Dedifferentiated amniotic fluid mesenchymal stem cell (primary cell): ENCODE measurements at regions not wholly inside any gene's neighbourhood (a gene's known extent, or its start where the extent isn't known, plus 50 kb on each side); places are given as distances from the start of the nearest gene placed in this dataset.
"Not testable (repeated sequence)": the region's sequence is repeated elsewhere in the genome, so short reads cannot be mapped to it uniquely, and the experiment has no call there.

Experiments
- DNase-seq: peaks from one replicate; pipeline ENCODE4 v3.0.0-alpha.2; 2016; ENCODE audit errors: extremely low spot score

- DNase-seq: not testable (repeated sequence)
Observed at GRCh38 chr9:65395789-65396188, 110.8 kb upstream of the FOXD4L5 start.

DNA sequence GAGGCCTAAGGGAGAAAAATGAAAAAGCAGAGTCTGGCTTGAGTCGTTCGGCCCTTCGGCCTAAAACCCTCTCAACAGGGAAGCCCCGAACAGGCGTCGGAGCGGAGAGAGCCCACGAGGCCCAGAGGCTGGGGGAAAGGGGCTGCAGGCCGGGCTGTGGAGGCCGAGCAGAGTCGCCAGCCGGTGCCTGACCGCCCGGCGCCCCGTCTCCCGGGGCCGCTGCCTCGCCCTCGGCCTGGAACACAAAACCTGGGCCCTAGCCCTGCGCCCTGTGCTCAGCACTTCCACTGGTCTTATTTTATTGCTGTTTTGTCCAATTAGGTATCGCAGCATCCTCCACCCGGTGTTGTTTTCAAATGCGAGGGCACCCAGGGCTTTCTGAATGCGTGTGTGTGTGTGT lies 110.1 kb upstream of the FOXD4L5 start:
- not testable (repeated sequence) for DNase-seq

DNA sequence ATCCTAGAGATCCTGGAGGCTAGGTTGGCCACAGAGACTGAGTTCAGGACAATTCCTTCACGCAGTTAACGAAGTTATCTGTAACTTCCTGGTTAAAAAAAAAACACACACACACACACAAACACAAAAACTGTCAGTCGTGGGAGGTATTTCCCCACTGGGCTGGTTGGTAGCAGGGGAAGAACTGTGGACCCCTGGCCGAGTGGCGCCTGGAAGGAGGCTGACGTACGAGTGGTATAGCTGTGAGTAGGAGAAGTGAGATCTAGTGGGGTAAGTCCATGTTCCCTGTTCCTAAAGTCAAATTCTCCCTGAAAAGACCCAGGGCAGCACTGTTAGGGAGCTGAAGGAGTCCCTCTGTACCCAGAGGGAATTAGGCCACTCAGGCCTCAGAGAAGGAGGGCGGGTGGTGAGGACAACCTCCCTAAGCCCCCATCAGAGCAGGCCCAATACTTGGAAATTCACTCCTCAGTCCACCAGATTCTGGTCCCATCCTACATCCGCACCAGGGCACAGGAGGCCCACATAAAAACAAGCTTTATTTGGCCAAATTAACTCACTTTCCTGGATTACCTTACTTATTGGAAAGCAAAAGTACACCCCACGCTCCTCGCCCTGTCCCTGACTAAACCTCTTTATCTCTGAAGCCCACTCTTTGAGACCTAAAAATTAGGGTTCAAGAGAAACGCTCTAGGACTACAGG lies 108.3 kb upstream of the FOXD4L5 start:
- DNase-seq: not testable (repeated sequence)

GRCh38 chr9:65392611-65393010 lies 107.6 kb upstream of the FOXD4L5 start:
- not testable (repeated sequence) for DNase-seq

GRCh38 chr9:65389710-65390109 lies 104.7 kb upstream of the FOXD4L5 start:
- DNase-seq: not testable (repeated sequence)

DNA sequence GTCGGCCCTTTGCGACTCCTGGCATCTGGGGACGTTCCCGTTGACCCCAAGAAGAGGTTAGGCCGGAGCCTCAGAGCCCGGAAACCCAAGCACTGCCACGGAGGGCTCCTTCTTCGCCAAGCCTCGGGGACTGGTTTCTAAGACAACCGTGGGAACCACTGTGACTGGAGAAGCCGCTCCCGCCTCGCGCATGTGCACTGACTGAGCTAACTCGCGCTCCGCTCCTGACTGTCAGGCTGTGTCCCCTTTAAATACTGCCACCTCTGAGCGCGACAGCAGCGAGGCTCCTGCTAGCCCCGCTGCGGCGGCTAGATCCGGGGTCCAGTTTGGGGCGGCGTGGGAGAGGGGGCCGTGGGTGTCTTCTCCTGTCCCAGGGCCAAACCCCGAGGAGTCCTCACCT lies 104.2 kb upstream of the FOXD4L5 start:
- DNase-seq: not testable (repeated sequence)

- peak; percentile 72 for DNase-seq
Observed at GRCh38 chr9:65386699-65387098, 101.7 kb upstream of the FOXD4L5 start.

DNA sequence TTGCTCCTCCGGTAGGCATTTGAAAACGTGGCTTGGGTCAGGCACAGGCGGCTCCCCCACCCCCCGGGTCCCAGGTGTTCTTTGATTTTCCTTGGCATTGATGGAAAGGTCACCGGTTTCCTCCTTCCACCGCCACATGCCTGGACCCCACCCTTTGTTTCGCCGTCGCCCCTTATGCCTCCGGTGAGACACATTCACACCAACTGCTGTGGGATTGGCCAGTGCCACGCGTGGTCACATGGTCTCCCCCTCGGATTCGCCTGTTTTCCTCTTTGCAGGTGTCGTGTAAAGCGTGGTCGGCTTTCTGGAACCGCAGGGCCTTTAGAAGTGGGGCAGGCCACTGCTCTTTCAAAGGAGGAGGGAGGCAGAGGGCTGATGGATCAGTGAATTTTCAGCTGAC lies 101.2 kb upstream of the FOXD4L5 start:
- not testable (repeated sequence) for DNase-seq

DNA sequence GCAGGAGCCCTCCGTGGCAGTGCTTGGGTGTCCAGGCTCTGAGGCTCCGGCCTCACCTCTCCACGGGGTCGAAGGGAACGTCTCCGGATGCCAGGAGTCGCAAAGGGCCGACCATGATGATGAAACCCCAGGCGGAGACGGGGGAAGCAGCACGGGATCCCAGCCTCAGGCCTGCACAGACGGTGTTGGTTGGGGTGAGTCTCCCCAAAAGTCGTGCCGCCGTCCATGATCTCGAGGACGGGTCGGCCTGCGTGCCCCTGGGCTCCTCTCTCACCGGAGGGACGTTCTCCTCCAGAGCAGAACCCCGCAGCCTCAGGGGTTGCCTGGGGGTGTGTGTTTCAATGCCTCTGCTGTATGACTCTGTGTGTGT lies 100.6 kb upstream of the FOXD4L5 start:
- DNase-seq: not testable (repeated sequence)

- not testable (repeated sequence) for DNase-seq
Observed at GRCh38 chr9:65384759-65385654, 100.0 kb upstream of the FOXD4L5 start.

DNA sequence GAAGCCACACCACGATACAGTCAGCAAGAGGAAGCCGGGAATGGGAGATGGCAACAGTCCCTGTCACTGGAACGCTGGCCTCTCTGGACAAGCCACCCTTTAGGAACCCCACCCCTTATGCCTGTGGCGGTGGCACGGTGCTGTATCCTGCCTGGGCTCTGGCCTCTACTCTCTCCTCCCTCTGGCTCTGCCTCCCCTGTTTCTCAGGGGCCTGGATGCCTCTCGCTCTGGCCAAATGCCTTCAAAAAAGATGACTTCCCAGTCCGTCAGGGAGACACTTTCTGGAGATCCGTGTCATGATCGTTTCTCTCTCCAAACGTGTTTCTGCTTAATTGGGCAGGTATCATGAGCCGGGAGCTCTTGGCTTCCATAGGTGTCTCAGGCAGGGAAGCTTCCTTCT lies 99.1 kb upstream of the FOXD4L5 start:
- not testable (repeated sequence) for DNase-seq

GRCh38 chr9:65383646-65384045 lies 98.6 kb upstream of the FOXD4L5 start:
- not testable (repeated sequence) for DNase-seq

GRCh38 chr9:65382701-65383318 lies 97.8 kb upstream of the FOXD4L5 start:
- not testable (repeated sequence) for DNase-seq
